Small intestine (tissue), 7 donors: ENCODE measurements at regions not wholly inside any gene's neighbourhood (a gene's known extent, or its start where the extent isn't known, plus 50 kb on each side); places are given as distances from the start of the nearest gene placed in this dataset.

Source experiments
- DNase-seq, 2 donors: peaks; one replicate each; pipeline versions ENCODE4 v3.0.0 to v3.0.0-alpha.2; 2013
- FAIRE-seq: peaks from 2 replicates; lab custom pipeline; 2012; peaks lifted over from hg19 to GRCh38; lab: Jason Lieb, UNC
- H3K27ac ChIP-seq, 3 donors: one replicate each; pipeline ENCODE4 v1.5.1; 2013; ENCODE audit warnings: low read length in 2 of 3, mild to moderate bottlenecking in 2 of 3, control low read depth in 1 of 3, inconsistent platforms in 1 of 3, low read depth in 1 of 3, moderate library complexity in 1 of 3
- H3K27me3 ChIP-seq, 3 donors: one replicate each; pipeline ENCODE4 v1.6.1; 2013; ENCODE audit warnings: low read length in 3 of 3, inconsistent platforms in 1 of 3; ENCODE audit not compliant: control insufficient read depth in 3 of 3, insufficient read depth in 3 of 3
- H3K36me3 ChIP-seq, 3 donors: one replicate each; pipeline ENCODE4 v1.6.1; 2013; ENCODE audit warnings: low read length in 3 of 3, inconsistent platforms in 1 of 3, low read depth in 1 of 3, mild to moderate bottlenecking in 1 of 3, moderate library complexity in 1 of 3; ENCODE audit not compliant: control insufficient read depth in 3 of 3, insufficient read depth in 2 of 3
- H3K4me1 ChIP-seq, 3 donors: one replicate each; pipeline ENCODE4 v1.6.1; 2013; ENCODE audit warnings: low read length in 2 of 3, inconsistent platforms in 1 of 3, low read depth in 1 of 3, mild to moderate bottlenecking in 1 of 3, moderate library complexity in 1 of 3; ENCODE audit not compliant: control insufficient read depth in 3 of 3, insufficient read depth in 2 of 3
- H3K4me3 ChIP-seq, 3 donors: one replicate each; pipeline ENCODE4 v1.5.1; 2013; ENCODE audit warnings: low read length in 3 of 3, control low read depth in 1 of 3, inconsistent platforms in 1 of 3, low read depth in 1 of 3, mild to moderate bottlenecking in 1 of 3, moderate library complexity in 1 of 3
- H3K9me3 ChIP-seq, 2 donors: one replicate each; pipeline ENCODE4 v1.6.1; 2013; ENCODE audit warnings: low read depth in 1 of 2, low read length in 1 of 2; ENCODE audit not compliant: control insufficient read depth in 2 of 2, insufficient read depth in 1 of 2
- WGBS, 3 donors: extraction: QIAGEN DNeasy Blood & Tissue Kit; methylation state at CpG; one replicate each; pipeline ENCODE4 v1.1.7; 2013; 5-methylcytosine and 5-hydroxymethylcytosine counted together
- donor health status: healthy with polysubstance abuse.
- donor health status: control.
- donor health status: control.
- donor health status: Bipolar disorder and iron deficiency.
- donor health status: healthy.

DNA sequence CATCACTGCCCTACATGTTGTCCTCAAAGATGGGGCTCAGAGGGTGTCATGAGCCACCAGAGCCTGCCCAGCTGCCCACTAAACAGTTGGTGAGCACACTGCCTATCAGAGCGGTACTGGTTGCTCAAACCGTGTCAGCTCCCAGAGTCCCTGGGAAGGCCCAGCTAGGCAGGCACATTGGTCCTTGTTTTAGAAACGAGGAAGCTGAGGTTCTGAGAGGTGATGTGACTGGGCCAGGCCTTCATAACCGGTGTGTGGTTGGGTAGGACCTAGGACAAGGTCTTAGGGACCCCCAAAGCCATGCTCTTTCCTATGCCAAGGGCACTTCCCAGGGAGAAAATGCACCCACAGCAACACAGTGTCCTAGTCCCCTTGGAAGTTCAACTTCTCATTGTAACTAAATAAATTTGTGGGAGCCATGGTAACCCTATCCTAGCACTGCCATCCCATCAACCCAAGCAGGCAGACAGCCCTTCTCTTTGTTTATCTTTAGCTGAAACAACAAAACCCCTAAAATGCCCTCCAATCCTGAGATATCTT is 174.7 kb upstream of the PDE1C start:
- peaks cover 0 to 3% (median 0%) of the 10 kb centered on the region in 3 donors for H3K27me3 ChIP-seq
- DNase-seq: no peak
- H3K36me3 ChIP-seq: no peaks in the 10 kb centered on the region
- H3K4me1 ChIP-seq: no peaks in the 10 kb centered on the region
- H3K4me3 ChIP-seq: no peak overlapping the region
- WGBS, 3 donors: 53 to 70% (median 61%) methylated on average over 4 of the region's 4 CpGs
- no peaks in the 10 kb centered on the region for H3K9me3 ChIP-seq
- H3K27ac ChIP-seq: no peak overlapping the region
- no peak for FAIRE-seq

GRCh38 chr7:32243687-32244290 is 173.6 kb upstream of the PDE1C start:
- no peak overlapping the region for H3K4me3 ChIP-seq
- no peaks in the 10 kb centered on the region for H3K4me1 ChIP-seq
- WGBS, 3 donors: 74 to 88% (median 83%) methylated on average over 3 of the region's 3 CpGs
- FAIRE-seq (no peak), DNase-seq (no peak)
- H3K27ac ChIP-seq: no peak overlapping the region
- no peaks in the 10 kb centered on the region for H3K9me3 ChIP-seq
- H3K27me3 ChIP-seq: no peaks in the 10 kb centered on the region
- H3K36me3 ChIP-seq: no peaks in the 10 kb centered on the region

DNA sequence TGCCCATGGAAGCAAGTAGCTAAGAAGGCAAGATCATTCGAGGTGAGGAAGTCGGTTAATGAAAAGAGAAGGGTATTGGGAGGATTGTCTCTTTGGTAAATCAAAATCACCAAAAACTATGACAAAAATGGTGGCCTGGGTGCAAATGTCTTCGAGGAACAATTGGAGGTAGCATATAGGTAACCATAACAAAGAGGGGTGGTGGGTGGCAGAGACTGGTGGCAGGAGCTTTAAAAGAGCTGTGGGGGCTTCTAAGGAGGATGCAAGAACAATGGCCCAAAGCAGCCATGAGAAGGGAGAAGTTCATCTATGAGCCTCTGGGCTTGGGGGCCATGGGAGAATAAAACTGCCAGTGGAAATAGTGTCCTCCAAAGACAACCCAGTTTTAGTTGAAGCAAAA is 172.2 kb upstream of the PDE1C start:
- FAIRE-seq (no peak), DNase-seq (no peak)
- 43 to 54% (median 46%) methylated on average over 3 of the region's 3 CpGs for WGBS, 3 donors
- no peaks in the 10 kb centered on the region for H3K36me3 ChIP-seq
- H3K4me3 ChIP-seq: no peak overlapping the region
- H3K27me3 ChIP-seq: no peaks in the 10 kb centered on the region
- H3K27ac ChIP-seq: no peak overlapping the region
- no peaks in the 10 kb centered on the region for H3K9me3 ChIP-seq
- no peaks in the 10 kb centered on the region for H3K4me1 ChIP-seq

DNA sequence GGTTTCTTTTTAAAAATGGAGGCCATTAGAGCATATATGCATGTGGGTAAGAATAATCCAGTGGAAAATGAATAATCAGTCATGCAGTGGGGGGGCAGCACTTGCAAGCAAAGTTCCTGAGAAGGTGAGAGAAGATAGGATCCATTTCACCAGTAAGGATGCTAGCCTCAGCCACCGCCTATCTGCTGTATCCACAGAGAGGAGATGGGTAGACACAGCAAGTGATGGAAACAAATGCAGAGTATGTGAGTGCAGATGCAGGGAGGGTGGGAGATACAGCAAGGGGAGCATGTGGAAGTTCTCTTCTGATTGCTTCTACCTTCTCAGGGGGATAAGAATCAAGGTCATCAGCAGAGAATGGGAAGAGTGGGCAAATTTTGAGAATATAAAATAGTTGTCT is 171.4 kb upstream of the PDE1C start:
- WGBS, 3 donors: 75 to 96% (median 96%) methylated on average over 1 of the region's 1 CpG
- H3K9me3 ChIP-seq: no peaks in the 10 kb centered on the region
- H3K4me3 ChIP-seq: no peak overlapping the region
- no peaks in the 10 kb centered on the region for H3K27me3 ChIP-seq
- FAIRE-seq (no peak), DNase-seq (no peak)
- no peaks in the 10 kb centered on the region for H3K4me1 ChIP-seq
- no peaks in the 10 kb centered on the region for H3K36me3 ChIP-seq
- no peak overlapping the region for H3K27ac ChIP-seq

GRCh38 chr7:32239764-32240163 is 169.6 kb upstream of the PDE1C start:
- no peaks in the 10 kb centered on the region for H3K36me3 ChIP-seq
- H3K27ac ChIP-seq: no peak overlapping the region
- no peaks in the 10 kb centered on the region for H3K27me3 ChIP-seq
- no peak overlapping the region for H3K4me3 ChIP-seq
- no peaks in the 10 kb centered on the region for H3K4me1 ChIP-seq
- DNase-seq: no peak
- WGBS, 3 donors: 80 to 86% (median 85%) methylated on average over 1 of the region's 1 CpG
- no peak for FAIRE-seq
- no peaks in the 10 kb centered on the region for H3K9me3 ChIP-seq

DNA sequence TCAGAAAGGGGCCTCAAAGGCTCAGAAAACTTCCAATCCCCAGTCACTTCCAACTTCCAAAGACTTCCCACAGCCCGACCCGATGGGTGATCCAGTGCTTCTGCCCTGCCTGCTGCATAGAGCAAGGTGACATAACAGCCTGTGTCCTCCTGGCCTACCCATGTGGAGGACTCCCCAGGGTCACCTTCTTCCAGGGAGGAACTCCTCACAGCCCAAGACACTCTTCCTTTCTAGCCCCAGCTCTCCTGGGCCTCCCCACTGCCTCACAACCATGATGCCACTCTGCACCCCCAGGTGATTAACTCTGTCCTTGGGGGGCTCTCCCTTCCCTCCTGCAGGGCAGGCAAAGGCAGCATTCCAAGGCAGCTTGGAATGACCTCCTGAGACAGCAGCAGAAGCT is 158.4 kb upstream of the PDE1C start:
- H3K4me3 ChIP-seq: no peak overlapping the region
- DNase-seq (no peak), FAIRE-seq (no peak)
- 86 to 95% (median 89%) methylated on average over 2 of the region's 2 CpGs for WGBS, 3 donors
- no peaks in the 10 kb centered on the region for H3K36me3 ChIP-seq
- H3K27me3 ChIP-seq: no peaks in the 10 kb centered on the region
- no peaks in the 10 kb centered on the region for H3K4me1 ChIP-seq
- no peak overlapping the region for H3K27ac ChIP-seq
- peaks cover 0 to 10% of the 10 kb centered on the region in 2 donors for H3K9me3 ChIP-seq

DNA sequence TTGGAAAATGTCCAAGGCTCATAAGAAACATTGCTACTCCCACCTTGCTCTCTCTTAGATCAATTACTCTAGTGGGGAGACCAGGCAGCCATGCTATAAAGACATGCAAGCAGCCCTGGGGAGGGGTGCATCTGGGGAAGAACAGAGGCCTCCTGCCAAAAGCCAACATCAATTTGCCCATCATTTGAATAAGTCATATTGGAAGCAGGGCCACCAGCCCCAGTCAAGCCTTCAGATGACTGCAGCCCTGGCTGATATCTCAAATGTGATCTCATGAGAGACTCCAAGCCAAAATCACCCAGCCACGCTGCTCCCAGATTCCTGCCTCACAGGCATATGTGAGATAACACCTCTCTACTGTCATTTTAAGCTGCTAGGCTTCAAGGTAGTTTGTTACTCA is 157.5 kb upstream of the PDE1C start:
- Histone ChIP-seq H3K9me3 (peaks cover 0 to 10% of the 10 kb centered on the region in 2 donors), H3K27ac (no peak overlapping the region), H3K27me3 (no peaks in the 10 kb centered on the region), H3K4me1 (no peaks in the 10 kb centered on the region), H3K36me3 (no peaks in the 10 kb centered on the region), H3K4me3 (no peak overlapping the region)
- FAIRE-seq (no peak), DNase-seq (no peak)
- WGBS, 3 donors: 39 to 73% (median 39%) methylated on average over 1 of the region's 1 CpG

- H3K27ac ChIP-seq: no peak overlapping the region
- H3K27me3 ChIP-seq: no peaks in the 10 kb centered on the region
- peaks cover 0 to 10% of the 10 kb centered on the region in 2 donors for H3K9me3 ChIP-seq
- H3K36me3 ChIP-seq: no peaks in the 10 kb centered on the region
- H3K4me1 ChIP-seq: no peaks in the 10 kb centered on the region
- WGBS, 3 donors: 81 to 85% (median 82%) methylated on average over 5 of the region's 5 CpGs
- no peak overlapping the region for H3K4me3 ChIP-seq
- FAIRE-seq (no peak), DNase-seq (no peak)
Measured at GRCh38 chr7:32224276-32224675, 154.1 kb upstream of the PDE1C start.

DNA sequence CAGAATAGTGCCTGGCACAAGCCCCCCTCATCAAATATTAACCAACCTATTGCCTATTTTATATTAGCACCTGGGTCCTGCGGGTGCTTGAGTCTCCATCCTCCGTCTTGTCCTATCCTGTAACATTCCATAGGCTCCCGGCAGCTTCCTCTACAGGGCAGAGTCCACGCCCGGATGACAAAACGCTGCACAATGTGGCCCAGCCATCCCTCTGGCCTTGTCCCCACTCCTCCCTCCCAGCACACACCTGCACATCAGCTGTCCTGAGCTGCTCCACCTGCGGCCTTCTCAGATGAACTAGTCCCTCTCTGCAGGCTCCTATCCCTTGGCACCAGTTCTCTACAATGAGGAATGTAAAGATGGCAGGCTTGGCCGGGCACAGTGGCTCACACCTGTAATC is 153.5 kb upstream of the PDE1C start:
- Histone ChIP-seq H3K36me3 (no peaks in the 10 kb centered on the region), H3K4me1 (no peaks in the 10 kb centered on the region), H3K27me3 (no peaks in the 10 kb centered on the region), H3K4me3 (no peak overlapping the region), H3K27ac (no peak overlapping the region), H3K9me3 (peaks cover 0 to 10% of the 10 kb centered on the region in 2 donors)
- DNase-seq (no peak), FAIRE-seq (no peak)
- WGBS, 3 donors: 20 to 62% (median 61%) methylated on average over 8 of the region's 8 CpGs
